ENCODE measurements at regions not wholly inside any gene's neighbourhood (a gene's known extent, or its start where the extent isn't known, plus 50 kb on each side); places are given as distances from the start of the nearest gene placed in this dataset.

DNA sequence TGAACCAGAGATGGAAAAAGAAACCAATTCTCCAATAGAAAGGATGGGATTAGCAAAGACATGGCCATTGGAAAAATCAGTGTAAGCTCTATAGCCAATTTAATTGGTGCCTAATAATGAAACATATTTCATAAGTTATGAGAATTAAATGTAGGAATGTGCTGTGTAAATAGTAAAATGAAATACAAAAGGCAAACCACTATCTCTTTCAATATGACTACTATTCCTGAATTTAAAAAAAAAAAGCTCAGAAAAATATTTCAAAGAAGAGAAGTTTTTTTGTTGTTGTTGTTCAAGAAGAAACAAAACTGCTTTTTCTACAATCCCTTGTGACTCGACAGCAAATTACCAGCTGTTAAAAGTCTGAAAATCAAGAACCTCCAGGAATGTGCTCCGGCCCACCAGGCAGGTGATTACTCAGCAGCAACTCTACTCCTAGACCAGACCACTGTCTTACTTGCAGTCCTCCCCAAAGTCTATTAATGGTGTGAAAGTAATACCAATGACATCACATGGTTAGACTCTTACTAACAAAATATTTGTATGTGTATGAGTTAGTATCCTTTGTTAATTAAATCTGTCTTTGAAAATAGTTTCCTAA, 362.4 kb downstream of the KCTD12 start:
- Histone ChIP-seq H3K4me3 (replicated peaks; ENCODE audit: low read depth, low read length) (no peak overlapping the region), H3K36me3 (ENCODE audit: control insufficient read depth, insufficient read depth, low read length) (no peaks in the 10 kb centered on the region), H3K27me3 (replicated peaks; ENCODE audit: control insufficient read depth, insufficient read depth, low read length) (no peaks in the 10 kb centered on the region)
- peak; percentile 30 for DNase-seq (ENCODE audit: extremely low read depth, insufficient read length)
- no peak for TF ChIP-seq CTCF (IDR thresholded peaks at IDR 0.05; ENCODE audit: insufficient read depth, low read length, poor library complexity, severe bottlenecking)

DNA sequence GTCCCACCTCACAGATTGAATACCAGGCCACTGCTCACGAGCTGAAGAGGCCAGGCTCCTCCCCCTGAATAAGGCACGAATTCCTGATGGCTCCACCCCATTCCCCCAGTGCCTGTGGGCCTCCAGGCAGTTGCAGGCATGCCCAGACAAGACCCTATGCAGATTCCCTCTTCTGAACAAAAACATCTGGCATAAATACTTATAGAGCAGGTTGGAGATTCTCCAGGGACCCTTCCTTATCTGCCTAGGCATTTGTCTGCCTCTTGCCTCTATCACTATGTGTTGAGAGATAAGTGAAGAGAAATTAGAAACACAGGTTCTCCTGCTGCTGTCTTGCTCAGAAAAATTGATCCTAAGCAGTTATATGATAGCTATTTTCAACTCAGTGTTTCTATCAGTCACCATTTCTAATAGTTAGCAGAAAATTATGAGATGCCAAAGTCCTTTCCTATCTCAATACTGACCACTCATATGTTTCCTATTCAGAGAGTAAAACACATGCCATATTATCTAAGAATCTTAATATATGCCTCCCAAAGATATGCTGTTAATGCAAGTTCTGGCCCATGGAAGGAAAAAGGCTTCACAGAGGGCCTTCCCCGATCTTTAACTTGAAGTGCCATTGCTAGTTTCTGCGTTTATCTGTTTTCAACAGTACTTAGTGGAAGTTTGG, 364.0 kb downstream of the KCTD12 start:
- TF ChIP-seq CTCF (IDR thresholded peaks at IDR 0.05; ENCODE audit: insufficient read depth, low read length, poor library complexity, severe bottlenecking) = no peak
- DNase-seq (ENCODE audit: extremely low read depth, insufficient read length) = no peak
- H3K36me3 ChIP-seq (ENCODE audit: control insufficient read depth, insufficient read depth, low read length) = no peaks in the 10 kb centered on the region
- H3K4me3 ChIP-seq (replicated peaks; ENCODE audit: low read depth, low read length) = no peak overlapping the region
- no peaks in the 10 kb centered on the region for H3K27me3 ChIP-seq (replicated peaks; ENCODE audit: control insufficient read depth, insufficient read depth, low read length)

DNA sequence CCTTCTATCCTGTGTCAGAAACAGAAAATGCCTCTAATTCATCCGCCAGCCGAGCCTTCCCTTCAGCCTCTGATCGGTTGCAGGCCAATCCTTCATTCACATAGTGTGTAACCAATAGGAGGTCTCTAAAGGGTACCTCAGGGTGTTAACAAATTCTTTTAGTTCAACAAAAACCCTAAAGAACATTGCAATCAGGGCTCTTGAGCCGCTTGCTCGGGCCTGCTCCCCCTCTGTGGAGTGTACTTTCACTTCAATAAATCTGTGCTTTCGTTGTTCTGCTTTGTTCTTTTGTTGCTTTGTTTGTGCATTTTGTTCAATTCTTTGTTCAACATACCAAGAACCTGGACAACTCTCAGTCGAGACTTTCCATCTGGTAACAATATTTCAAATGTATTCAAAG, 366.5 kb downstream of the KCTD12 start:
- no peaks in the 10 kb centered on the region for H3K36me3 ChIP-seq (ENCODE audit: control insufficient read depth, insufficient read depth, low read length)
- no peak for DNase-seq (ENCODE audit: extremely low read depth, insufficient read length)
- H3K4me3 ChIP-seq (replicated peaks; ENCODE audit: low read depth, low read length) = no peak overlapping the region
- H3K27me3 ChIP-seq (replicated peaks; ENCODE audit: control insufficient read depth, insufficient read depth, low read length) = no peaks in the 10 kb centered on the region
- TF ChIP-seq CTCF (IDR thresholded peaks at IDR 0.05; ENCODE audit: insufficient read depth, low read length, poor library complexity, severe bottlenecking) = no peak

- no peak for DNase-seq (ENCODE audit: extremely low read depth, insufficient read length)
- no peak for TF ChIP-seq CTCF (IDR thresholded peaks at IDR 0.05; ENCODE audit: insufficient read depth, low read length, poor library complexity, severe bottlenecking)
- H3K4me3 ChIP-seq (replicated peaks; ENCODE audit: low read depth, low read length) = no peak overlapping the region
- no peaks in the 10 kb centered on the region for H3K27me3 ChIP-seq (replicated peaks; ENCODE audit: control insufficient read depth, insufficient read depth, low read length)
- H3K36me3 ChIP-seq (ENCODE audit: control insufficient read depth, insufficient read depth, low read length) = no peaks in the 10 kb centered on the region
Observed at GRCh38 chr13:76516586-76516985, 369.6 kb downstream of the KCTD12 start.

- TF ChIP-seq CTCF (IDR thresholded peaks at IDR 0.05; ENCODE audit: insufficient read depth, low read length, poor library complexity, severe bottlenecking) = no peak
Observed at GRCh38 chr13:76516013-76516412, 370.2 kb downstream of the KCTD12 start.

More at GRCh38 chr13:76516013-76516412, 370.2 kb downstream of the KCTD12 start:
- no peaks in the 10 kb centered on the region for H3K27me3 ChIP-seq (replicated peaks; ENCODE audit: control insufficient read depth, insufficient read depth, low read length)
- no peak overlapping the region for H3K4me3 ChIP-seq (replicated peaks; ENCODE audit: low read depth, low read length)
- no peaks in the 10 kb centered on the region for H3K36me3 ChIP-seq (ENCODE audit: control insufficient read depth, insufficient read depth, low read length)
- no peak for DNase-seq (ENCODE audit: extremely low read depth, insufficient read length)

Data from GM06990 (cell line).